SK-N-SH (cell line): ENCODE measurements at regions not wholly inside any gene's neighbourhood (a gene's known extent, or its start where the extent isn't known, plus 50 kb on each side); places are given as distances from the start of the nearest gene placed in this dataset.

Experiments used
- CTCF ChIA-PET: fragments of 300-600, 350-600 bp; formaldehyde crosslinking; extraction: SDS; loops from one replicate; lab custom pipeline; 2021; lab: Yijun Ruan, JAX
- POLR2A ChIA-PET: fragments of 350-600 bp; sonication (Branson Sonifier 250); formaldehyde crosslinking; extraction: SDS; loops from one replicate; lab custom pipeline; 2020; ENCODE audit warnings: antibody characterized with exemption, inconsistent platforms; lab: Yijun Ruan, JAX
- DNase-seq: peaks from one replicate; pipeline ENCODE4 v3.0.0; 2012
- H2AFZ ChIP-seq: fragments of 200-600 bp; sonication (generic); 2 replicates; pipeline ENCODE4 v1.8.1; 2016; ENCODE audit warnings: antibody characterized with exemption, mild to moderate bottlenecking, low read depth
- H3F3A ChIP-seq: fragments of 200-600 bp; sonication (generic); replicated peaks from 2 replicates; pipeline ENCODE3; 2016; ENCODE audit warnings: antibody characterized with exemption, mild to moderate bottlenecking; ENCODE audit not compliant: insufficient read depth
- H3K27ac ChIP-seq, 2 experiments: fragments of 200-500 bp in 1 of 2; fragments of 200-600 bp in 1 of 2; sonication (Bioruptor generic) in 1 of 2; sonication (generic), shearing (Covaris generic) in 1 of 2; 2 replicates each; pipeline versions ENCODE4 v1.5.1 to v1.6.1; 2014 to 2016; ENCODE audit warnings: low read depth in 2 of 2, inconsistent platforms in 1 of 2, low read length in 1 of 2, mild to moderate bottlenecking in 1 of 2, mixed read lengths in 1 of 2
- H3K27me3 ChIP-seq: fragments of 200-600 bp; sonication (generic), shearing (Covaris generic); 2 replicates; pipeline ENCODE4 v1.6.1; 2016; ENCODE audit warnings: mixed run types; ENCODE audit not compliant: insufficient read depth
- H3K36me3 ChIP-seq, 2 experiments: fragments of 200-500 bp in 1 of 2; fragments of 200-600 bp in 1 of 2; sonication (Bioruptor generic) in 1 of 2; sonication (generic) in 1 of 2; replicated peaks in 1 of 2; 2 replicates each; pipeline versions ENCODE3 to v1.5.1; 2014 to 2016; ENCODE audit warnings: low read length in 1 of 2, mild to moderate bottlenecking in 1 of 2; ENCODE audit not compliant: insufficient read depth in 2 of 2, control insufficient read depth in 1 of 2
- H3K4me1 ChIP-seq, 2 experiments: fragments of 200-500 bp in 1 of 2; fragments of 200-600 bp in 1 of 2; sonication (Bioruptor generic) in 1 of 2; sonication (generic), shearing (Covaris generic) in 1 of 2; 2 replicates each; pipeline versions ENCODE4 v1.5.1 to v1.6.1; 2014 to 2016; ENCODE audit warnings: low read depth in 1 of 2, low read length in 1 of 2, mixed run types in 1 of 2; ENCODE audit not compliant: insufficient read depth in 2 of 2, control insufficient read depth in 1 of 2
- H3K4me2 ChIP-seq: fragments of 200-600 bp; sonication (generic), shearing (Covaris generic); 2 replicates; pipeline ENCODE4 v1.6.1; 2017; ENCODE audit warnings: mixed run types
- H3K4me3 ChIP-seq, 2 experiments: fragments of 200-500 bp in 1 of 2; fragments of 200-600 bp in 1 of 2; sonication (Bioruptor generic) in 1 of 2; sonication (generic), shearing (Covaris generic) in 1 of 2; 2 replicates each; pipeline versions ENCODE4 v1.5.1 to v1.8.1; 2014 to 2016; ENCODE audit warnings: low read depth in 2 of 2, inconsistent platforms in 1 of 2, low read length in 1 of 2, mild to moderate bottlenecking in 1 of 2, mixed read lengths in 1 of 2, moderate library complexity in 1 of 2
- H3K79me2 ChIP-seq: fragments of 200-600 bp; sonication (generic); 2 replicates; pipeline ENCODE4 v1.8.1; 2017; ENCODE audit warnings: mild to moderate bottlenecking; ENCODE audit not compliant: insufficient read depth
- H3K9ac ChIP-seq: fragments of 200-600 bp; sonication (generic); 2 replicates; pipeline ENCODE4 v1.6.1; 2017; ENCODE audit warnings: mixed run types
- H3K9me2 ChIP-seq: fragments of 200-600 bp; sonication (generic); 2 replicates; pipeline ENCODE4 v1.6.1; 2017; ENCODE audit warnings: mixed run types
- H3K9me3 ChIP-seq: fragments of 200-600 bp; sonication (generic); 2 replicates; pipeline ENCODE4 v1.6.1; 2017; ENCODE audit warnings: mixed run types, mild to moderate bottlenecking, moderate library complexity
- H4K20me1 ChIP-seq: fragments of 200-600 bp; sonication (generic); 2 replicates; pipeline ENCODE4 v1.6.1; 2017; ENCODE audit warnings: mild to moderate bottlenecking, mixed run types; ENCODE audit not compliant: insufficient read depth
- EZH2phosphoT487 ChIP-seq: fragments of 200-600 bp; sonication (generic); IDR thresholded peaks from 2 replicates; pipeline ENCODE4 v1.6.1; 2017; ENCODE audit warnings: low read depth, mixed run types, mild to moderate bottlenecking, antibody characterized with exemption, moderate library complexity, borderline replicate concordance
- FOXJ3 ChIP-seq: sonication (generic); formaldehyde crosslinking; IDR thresholded peaks from 2 replicates; pipeline ENCODE4 v1.5.1; 2020; ENCODE audit warnings: mild to moderate bottlenecking, missing genetic modification reagents
- FOXM1 ChIP-seq: IDR thresholded peaks from 2 replicates; pipeline ENCODE4 v1.4.0; 2012; ENCODE audit warnings: low read depth, mild to moderate bottlenecking
- JUND ChIP-seq: IDR thresholded peaks from 2 replicates; pipeline ENCODE4 v1.4.0; 2012
- MXI1 ChIP-seq: IDR thresholded peaks from 2 replicates; pipeline ENCODE4 v1.6.1; 2012; ENCODE audit warnings: mild to moderate bottlenecking, low read depth, low read length, improper control_type of control experiment
- RAD21 ChIP-seq: IDR thresholded peaks from 2 replicates; pipeline ENCODE4 v1.6.1; 2012; ENCODE audit warnings: mild to moderate bottlenecking, low read length
- RCOR1 ChIP-seq: fragments of 150-350 bp; IDR thresholded peaks from 2 replicates; pipeline ENCODE4 v1.6.1; 2017; ENCODE audit warnings: antibody characterized with exemption, low read length
- RXRA ChIP-seq: IDR thresholded peaks from 2 replicates; pipeline ENCODE4 v1.4.0; 2012; ENCODE audit warnings: low read depth, mild to moderate bottlenecking, borderline replicate concordance
- TCF12 ChIP-seq: IDR thresholded peaks from 2 replicates; pipeline ENCODE4 v1.4.0; 2012
- TEAD4 ChIP-seq: IDR thresholded peaks from 2 replicates; pipeline ENCODE4 v1.4.0; 2012; ENCODE audit warnings: mild to moderate bottlenecking, borderline replicate concordance; ENCODE audit not compliant: insufficient read depth
- YY1 ChIP-seq: IDR thresholded peaks from 2 replicates; pipeline ENCODE4 v1.4.0; 2012; ENCODE audit warnings: low read depth, mild to moderate bottlenecking
- WGBS: methylation state at CpG from one replicate; pipeline ENCODE4 v1.1.6; 2017; ENCODE audit warnings: low lambda C conversion rate; 5-methylcytosine and 5-hydroxymethylcytosine counted together
- TF ChIP-seq, protein P1 (sequence below): IDR thresholded peaks from 2 replicates; pipeline ENCODE4 v1.4.0; 2012; ENCODE audit warnings: low read depth, borderline replicate concordance

DNA sequence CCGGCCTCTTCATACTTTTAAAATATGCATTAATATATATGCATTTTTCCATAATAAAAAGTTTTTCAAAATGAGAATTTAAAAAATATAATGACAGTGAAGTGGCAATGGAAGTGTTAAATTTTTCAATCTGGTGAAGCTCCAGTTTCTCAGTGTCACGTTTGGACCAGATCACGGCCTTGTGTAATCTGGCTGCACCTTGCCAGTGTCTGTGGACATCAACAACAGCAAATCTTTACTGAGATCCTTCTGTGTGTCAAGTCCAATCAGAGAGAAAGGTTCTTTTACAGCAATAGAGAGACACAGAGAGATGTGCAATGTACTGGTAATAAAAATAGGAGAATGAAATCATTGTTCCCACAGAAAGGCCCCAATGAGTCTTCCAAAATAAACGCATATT, 49.8 kb upstream of the PAK1 start:
- Histone ChIP-seq H3K4me2 (no peak overlapping the region), H2AFZ (no peak overlapping the region), H3K36me3 (no peaks in the 10 kb centered on the region), H4K20me1 (no peaks in the 10 kb centered on the region), H3K4me3 (no peak overlapping the region), H3K27me3 (no peaks in the 10 kb centered on the region), H3K27ac (no peak overlapping the region), H3K9ac (no peak overlapping the region), H3K4me1 (no peaks in the 10 kb centered on the region), H3F3A (no peaks in the 10 kb centered on the region), H3K9me3 (no peaks in the 10 kb centered on the region), H3K79me2 (no peaks in the 10 kb centered on the region), H3K9me2 (no peaks in the 10 kb centered on the region)
- ChIA-PET POLR2A (no interaction called here), CTCF (interaction anchor here (1.5 kb wide), 1 partner anchor 25 kb away, joined by 7 read pairs; no protein-coding TSS in a partner anchor)
- WGBS = 79% methylated on average over 4 of the region's 4 CpGs
- no peak for TF ChIP-seq TCF12
- TF ChIP-seq RCOR1 = no peak
- TF ChIP-seq TEAD4 = no peak
- TF ChIP-seq JUND = no peak
- no peak for TF ChIP-seq EZH2phosphoT487
- no peak for TF ChIP-seq MXI1
- TF ChIP-seq RXRA = no peak
- no peak for TF ChIP-seq RAD21
- no peak for TF ChIP-seq FOXM1
- TF ChIP-seq, protein P1, sequence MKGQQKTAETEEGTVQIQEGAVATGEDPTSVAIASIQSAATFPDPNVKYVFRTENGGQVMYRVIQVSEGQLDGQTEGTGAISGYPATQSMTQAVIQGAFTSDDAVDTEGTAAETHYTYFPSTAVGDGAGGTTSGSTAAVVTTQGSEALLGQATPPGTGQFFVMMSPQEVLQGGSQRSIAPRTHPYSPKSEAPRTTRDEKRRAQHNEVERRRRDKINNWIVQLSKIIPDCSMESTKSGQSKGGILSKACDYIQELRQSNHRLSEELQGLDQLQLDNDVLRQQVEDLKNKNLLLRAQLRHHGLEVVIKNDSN = no peak
- TF ChIP-seq YY1 = no peak
- TF ChIP-seq FOXJ3 (CRISPR knock-in tag) = no peak
- DNase-seq = no peak
